ENCODE measurements at regions not wholly inside any gene's neighbourhood (a gene's known extent, or its start where the extent isn't known, plus 50 kb on each side); places are given as distances from the start of the nearest gene placed in this dataset.

DNA sequence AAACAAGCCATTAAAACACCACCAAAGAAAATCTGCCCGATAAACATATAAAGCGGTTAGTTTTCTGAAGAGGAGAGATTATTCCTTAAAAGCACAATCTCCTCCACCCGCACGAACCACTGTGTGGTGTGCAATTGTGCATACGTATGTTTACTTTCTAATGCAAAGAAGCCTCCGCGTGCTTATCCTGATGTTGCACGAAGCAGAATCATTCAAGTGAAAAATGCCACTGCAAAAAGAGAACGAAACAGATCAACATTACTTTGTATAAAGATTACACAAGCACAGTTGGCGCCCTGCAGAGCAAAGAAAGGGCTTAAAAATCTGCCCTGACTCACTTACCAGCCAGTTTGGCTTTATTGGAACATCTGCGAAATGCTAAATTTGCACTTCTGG lies 166.8 kb downstream of the ZNF281 start:
- peak overlapping the region; percentile 40 for H3K4me3 ChIP-seq
- 30 to 43% (median 34%) methylated on average over 11 of the region's 11 CpGs for WGBS, 3 donors
- ATAC-seq (peak in 2 of 4 donors; percentile 29 to 35), DNase-seq (no peak)
- no peaks in the 10 kb centered on the region for H3K9me3 ChIP-seq
- H3K27me3 ChIP-seq (ENCODE audit: insufficient read depth in 3 of 3, low read length in 2 of 3), result peaks cover 0 to 5% (median 0%) of the 10 kb centered on the region in 3 donors
- intact Hi-C loops (cut with DNase I), result no loop called here
- H3K27ac ChIP-seq, result peak overlapping the region; percentile 50
- TF ChIP-seq, protein P1, sequence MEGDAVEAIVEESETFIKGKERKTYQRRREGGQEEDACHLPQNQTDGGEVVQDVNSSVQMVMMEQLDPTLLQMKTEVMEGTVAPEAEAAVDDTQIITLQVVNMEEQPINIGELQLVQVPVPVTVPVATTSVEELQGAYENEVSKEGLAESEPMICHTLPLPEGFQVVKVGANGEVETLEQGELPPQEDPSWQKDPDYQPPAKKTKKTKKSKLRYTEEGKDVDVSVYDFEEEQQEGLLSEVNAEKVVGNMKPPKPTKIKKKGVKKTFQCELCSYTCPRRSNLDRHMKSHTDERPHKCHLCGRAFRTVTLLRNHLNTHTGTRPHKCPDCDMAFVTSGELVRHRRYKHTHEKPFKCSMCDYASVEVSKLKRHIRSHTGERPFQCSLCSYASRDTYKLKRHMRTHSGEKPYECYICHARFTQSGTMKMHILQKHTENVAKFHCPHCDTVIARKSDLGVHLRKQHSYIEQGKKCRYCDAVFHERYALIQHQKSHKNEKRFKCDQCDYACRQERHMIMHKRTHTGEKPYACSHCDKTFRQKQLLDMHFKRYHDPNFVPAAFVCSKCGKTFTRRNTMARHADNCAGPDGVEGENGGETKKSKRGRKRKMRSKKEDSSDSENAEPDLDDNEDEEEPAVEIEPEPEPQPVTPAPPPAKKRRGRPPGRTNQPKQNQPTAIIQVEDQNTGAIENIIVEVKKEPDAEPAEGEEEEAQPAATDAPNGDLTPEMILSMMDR (IDR thresholded peaks at IDR 0.05), result no peak
- H3K36me3 ChIP-seq (ENCODE audit: insufficient read depth in 1 of 2, low read depth in 1 of 2), result no peaks in the 10 kb centered on the region
- H3K4me1 ChIP-seq, result peaks cover 8% of the 10 kb centered on the region

DNA sequence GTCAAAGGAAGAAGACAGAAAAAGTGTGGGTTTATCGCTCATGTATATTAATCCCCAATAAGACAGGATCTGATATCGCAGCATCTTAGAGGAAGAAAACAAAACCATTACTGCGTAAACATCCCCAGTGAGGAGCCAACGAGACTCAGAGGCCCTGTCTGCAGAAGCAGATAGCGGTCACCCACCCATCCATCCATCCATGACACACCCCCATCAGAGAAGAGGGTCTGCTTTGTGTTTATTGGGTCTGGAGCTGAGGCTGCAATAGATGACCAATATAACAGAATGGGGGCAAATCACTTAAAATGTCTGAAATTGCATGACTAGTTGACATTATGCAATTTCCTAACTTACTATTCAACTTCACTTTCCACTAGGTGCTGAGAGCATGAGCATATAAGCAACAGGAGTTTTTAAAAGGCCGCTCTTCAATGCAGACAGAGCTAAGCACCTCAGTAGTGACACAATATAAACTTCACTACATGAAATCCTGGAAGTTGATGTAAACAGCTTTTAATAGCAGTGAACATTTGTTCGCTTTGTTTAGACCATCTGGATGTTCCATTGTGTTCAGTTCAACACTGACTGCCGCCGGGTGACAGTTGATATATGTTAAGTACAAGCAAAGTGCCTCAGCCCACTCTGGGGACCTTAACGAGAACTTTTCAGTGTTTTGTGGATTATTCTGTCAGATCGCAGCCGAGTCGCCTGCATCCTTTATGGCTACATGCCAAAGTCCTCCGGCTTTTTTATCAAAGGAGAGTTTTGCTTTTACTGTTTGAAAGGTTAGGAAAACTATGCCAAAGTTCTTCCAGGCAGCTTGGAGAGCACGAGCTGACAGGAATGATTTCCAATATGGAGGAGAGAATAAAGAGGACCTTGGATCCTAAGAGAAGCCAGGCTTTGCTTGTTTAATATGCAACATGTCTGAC lies 167.5 kb downstream of the ZNF281 start:
- Histone ChIP-seq H3K27ac (peak overlapping the region; percentile 50), H3K9me3 (no peaks in the 10 kb centered on the region), H3K27me3 (ENCODE audit: insufficient read depth in 3 of 3, low read length in 2 of 3) (peaks cover 0 to 5% (median 0%) of the 10 kb centered on the region in 3 donors), H3K4me1 (peaks cover 8% of the 10 kb centered on the region), H3K4me3 (peak overlapping the region; percentile 40), H3K36me3 (ENCODE audit: insufficient read depth in 1 of 2, low read depth in 1 of 2) (no peaks in the 10 kb centered on the region)
- TF ChIP-seq, protein P1 (IDR thresholded peaks at IDR 0.05), result no peak
- intact Hi-C loops (cut with DNase I), result no loop called here
- 36 to 38% (median 36%) methylated on average over 15 of the region's 15 CpGs for WGBS, 3 donors
- ATAC-seq (peak; percentile 42 to 91 (median 68)), DNase-seq (no peak)

DNA sequence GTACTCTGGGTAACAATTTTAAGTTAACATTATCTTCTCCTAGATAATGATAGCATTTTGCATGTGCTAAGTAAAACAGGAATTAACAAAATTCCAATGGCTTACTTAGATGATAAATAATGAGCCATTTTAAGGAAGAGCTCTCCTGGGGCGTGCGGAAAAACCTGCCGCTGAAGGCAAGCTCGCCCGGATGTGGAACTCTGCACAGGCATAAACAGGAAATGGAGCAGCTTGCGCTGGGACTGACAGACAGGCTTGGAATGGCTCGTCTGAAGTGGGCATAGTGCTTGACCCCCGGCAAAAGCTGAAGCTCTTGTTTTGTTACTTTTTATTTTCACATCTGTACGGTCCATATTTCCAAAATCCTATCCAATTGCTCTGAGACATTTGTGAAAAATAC lies 169.2 kb downstream of the ZNF281 start:
- no peak for DNase-seq

DNA sequence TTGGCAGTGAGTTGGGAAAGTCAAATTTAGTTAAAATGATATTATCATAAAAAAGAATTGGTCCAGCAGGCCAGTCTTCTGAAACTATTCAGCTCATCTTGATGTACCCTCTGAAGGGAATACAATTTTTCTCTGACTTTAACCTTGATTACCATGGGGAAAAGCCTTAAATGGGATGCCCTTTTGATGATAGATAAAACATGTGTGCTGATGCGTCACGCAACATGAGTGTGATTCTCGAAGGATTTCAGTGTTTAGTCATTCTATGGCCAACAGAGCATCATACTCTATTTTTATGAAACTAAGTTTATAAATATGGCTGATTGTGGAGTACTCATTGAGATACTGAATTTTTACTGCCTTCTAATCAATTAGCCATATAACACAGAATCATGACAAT lies 171.5 kb downstream of the ZNF281 start:
- no peak overlapping the region for H3K4me3 ChIP-seq
- intact Hi-C loops (cut with DNase I), result no loop called here
- ATAC-seq (no peak), DNase-seq (no peak)
- no peaks in the 10 kb centered on the region for H3K27me3 ChIP-seq (ENCODE audit: insufficient read depth in 3 of 3, low read length in 2 of 3)
- H3K4me1 ChIP-seq, result peaks cover 3% of the 10 kb centered on the region
- no peaks in the 10 kb centered on the region for H3K9me3 ChIP-seq
- no peaks in the 10 kb centered on the region for H3K36me3 ChIP-seq (ENCODE audit: insufficient read depth in 1 of 2, low read depth in 1 of 2)
- H3K27ac ChIP-seq, result no peak overlapping the region
- WGBS, 3 donors, result 63 to 74% (median 70%) methylated on average over 3 of the region's 3 CpGs
- TF ChIP-seq, protein P1 (IDR thresholded peaks at IDR 0.05), result no peak

More for the DNA sequence above, 169.2 kb downstream of the ZNF281 start:
- intact Hi-C loops (cut with DNase I), result no loop called here
- WGBS, 3 donors, result 44 to 58% (median 52%) methylated on average over 9 of the region's 9 CpGs
- ATAC-seq, result no peak
- TF ChIP-seq, protein P1 (IDR thresholded peaks at IDR 0.05), result no peak
- no peaks in the 10 kb centered on the region for H3K27me3 ChIP-seq (ENCODE audit: insufficient read depth in 3 of 3, low read length in 2 of 3)
- no peaks in the 10 kb centered on the region for H3K36me3 ChIP-seq (ENCODE audit: insufficient read depth in 1 of 2, low read depth in 1 of 2)
- no peaks in the 10 kb centered on the region for H3K9me3 ChIP-seq
- peaks cover 8% of the 10 kb centered on the region for H3K4me1 ChIP-seq
- no peak overlapping the region for H3K27ac ChIP-seq
- no peak overlapping the region for H3K4me3 ChIP-seq
